GM18861 (cell line): ENCODE measurements at regions not wholly inside any gene's neighbourhood (a gene's known extent, or its start where the extent isn't known, plus 50 kb on each side); places are given as distances from the start of the nearest gene placed in this dataset.
A peak's percentile ranks its signal among the peaks of the same experiment; 100 is the strongest.

Experiments used
- ATAC-seq: cut with Tn5 transposase; IDR thresholded peaks from one replicate; pipeline ENCODE4 v1.9.1; 2021; ENCODE audit not compliant: unreplicated experiment

DNA sequence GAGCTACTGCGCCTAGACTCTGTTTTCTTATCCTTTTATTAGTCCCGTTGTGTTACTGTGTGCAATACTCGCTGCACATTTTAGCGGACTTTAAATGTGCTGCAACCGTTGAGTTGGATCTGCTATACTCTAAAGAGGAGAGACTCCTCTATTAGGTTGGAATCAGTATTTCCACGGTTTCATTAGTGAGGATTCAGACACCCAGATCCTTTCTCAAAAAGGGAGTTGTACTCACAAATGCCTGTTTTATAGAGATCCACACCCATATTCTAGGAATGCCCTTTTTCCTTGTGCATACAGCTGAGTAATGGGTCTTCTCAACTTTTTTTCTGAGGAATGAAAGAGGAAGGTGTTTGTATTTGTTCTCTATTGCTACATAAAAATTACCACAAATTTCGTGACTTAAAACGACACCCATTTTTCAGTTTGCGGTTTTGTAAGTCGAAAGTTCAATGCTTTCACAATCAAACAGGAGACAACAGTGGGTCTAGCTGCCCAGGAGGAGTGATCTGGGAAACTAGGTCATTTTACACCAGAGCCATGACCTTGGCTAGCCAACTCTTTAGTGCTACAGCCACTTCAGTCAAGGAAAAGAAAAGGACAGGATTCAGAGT is 52.8 kb upstream of the SLC44A1 start:
- ATAC-seq = peak; percentile 82

DNA sequence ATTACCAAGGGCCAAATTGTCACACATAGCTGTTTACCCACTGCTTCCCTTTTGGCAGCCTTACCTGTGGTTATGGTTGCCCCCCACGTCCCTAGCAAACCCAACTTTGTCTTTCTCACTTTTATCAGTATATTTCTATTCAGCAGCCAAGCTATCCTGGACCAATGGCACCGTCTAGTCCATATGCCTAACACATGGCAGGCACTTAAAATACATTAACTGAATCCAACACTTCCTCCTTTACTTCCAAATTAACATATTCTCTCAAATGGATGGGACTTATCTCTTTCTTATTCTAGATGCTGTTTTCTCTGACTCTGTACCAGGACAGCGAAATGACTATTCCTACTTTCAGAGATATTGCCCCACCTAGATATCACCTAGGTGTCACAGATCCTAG is 50.9 kb upstream of the SLC44A1 start:
- no peak for ATAC-seq

DNA sequence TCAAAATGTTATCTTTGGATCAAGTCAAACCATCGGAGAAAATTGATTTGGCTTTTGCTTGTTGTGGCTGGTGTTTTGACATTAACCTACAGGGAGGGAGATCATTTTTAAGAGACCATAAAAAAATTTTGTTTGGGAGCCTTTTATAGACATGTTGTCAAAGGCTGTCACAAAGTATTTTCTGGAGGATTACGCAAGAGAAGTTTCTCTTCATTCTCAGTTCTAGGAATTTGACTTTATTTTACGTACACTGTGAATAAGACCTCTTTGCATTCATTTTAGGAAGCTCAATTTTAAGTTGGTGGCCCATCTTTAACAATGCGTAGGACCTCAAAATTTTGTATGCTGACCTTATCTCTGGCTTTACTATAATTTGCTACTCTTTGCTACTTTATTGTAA is 50.2 kb upstream of the SLC44A1 start:
- no peak for ATAC-seq
